Sigmoid colon (tissue), 3 donors: ENCODE measurements at regions not wholly inside any gene's neighbourhood (a gene's known extent, or its start where the extent isn't known, plus 50 kb on each side); places are given as distances from the start of the nearest gene placed in this dataset.

Source experiments
- CTCF ChIP-seq, 4 experiments: fragments of 450-650 bp in 3 of 4; fragments of 200-600 bp in 1 of 4; IDR thresholded peaks; one replicate each; pipeline ENCODE4 v1.5.1; 2016 to 2019; ENCODE audit warnings: antibody characterized with exemption in 4 of 4, mild to moderate bottlenecking in 3 of 4, moderate library complexity in 2 of 4
- POLR2A ChIP-seq, 2 donors: fragments of 450-650 bp; IDR thresholded peaks; one replicate each; pipeline ENCODE4 v1.6.1; 2016; ENCODE audit warnings: antibody characterized with exemption in 2 of 2, mild to moderate bottlenecking in 2 of 2, moderate library complexity in 2 of 2

DNA sequence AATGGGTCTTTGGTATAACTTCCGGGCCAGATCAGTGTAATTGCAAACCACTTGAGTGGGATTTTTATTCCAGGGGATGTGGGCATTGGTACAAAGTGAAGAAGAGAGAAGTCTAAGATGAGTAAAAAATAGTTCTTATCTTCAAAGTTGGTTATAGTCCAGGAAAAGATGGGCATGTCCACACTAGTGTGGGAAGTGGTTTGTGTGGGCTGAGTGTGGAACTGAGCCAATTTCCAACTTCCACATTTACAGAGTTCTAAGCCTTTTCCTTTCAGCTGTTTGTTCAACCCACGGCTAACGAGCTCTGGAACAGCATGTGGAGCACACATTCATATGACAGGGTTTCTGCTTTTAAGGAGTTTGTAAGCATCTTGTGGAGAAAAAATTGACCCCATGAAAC lies 72.3 kb upstream of the IFNGR1 start:
- TF ChIP-seq POLR2A (IDR thresholded peaks at IDR 0.05) (no peak), CTCF (IDR thresholded peaks at IDR 0.05) (no peak)
